GM23338 (cell line): ENCODE measurements at regions not wholly inside any gene's neighbourhood (a gene's known extent, or its start where the extent isn't known, plus 50 kb on each side); places are given as distances from the start of the nearest gene placed in this dataset.
"Not testable (repeated sequence)": the region's sequence is repeated elsewhere in the genome, so short reads cannot be mapped to it uniquely, and the experiment has no call there.

Source experiments
- ATAC-seq: fragments of 200-7000 bp; cut with Tn5 transposase; 3 replicates; pipeline ENCODE4 v1.9.1; 2020
- DNase-seq: peaks from one replicate; pipeline ENCODE4 v3.0.0-alpha.2; 2015; ENCODE audit warnings: low spot score
- H2AFZ ChIP-seq: fragments of 200-600 bp; sonication (generic); 2 replicates; pipeline ENCODE4 v1.8.0; 2016; ENCODE audit warnings: antibody characterized with exemption, mild to moderate bottlenecking, moderate library complexity
- H3F3A ChIP-seq: fragments of 200-600 bp; sonication (generic); replicated peaks from 2 replicates; pipeline ENCODE4 v1.8.0; 2017; ENCODE audit warnings: antibody characterized with exemption, mixed run types, low read depth
- H3K27ac ChIP-seq: fragments of 200-600 bp; sonication (generic); 2 replicates; pipeline ENCODE4 v1.6.1; 2016; ENCODE audit warnings: low read depth
- H3K27me3 ChIP-seq: fragments of 200-600 bp; sonication (generic); 2 replicates; pipeline ENCODE4 v1.8.0; 2016; ENCODE audit warnings: mild to moderate bottlenecking, mixed run types, moderate library complexity; ENCODE audit not compliant: insufficient read depth
- H3K36me3 ChIP-seq: fragments of 200-600 bp; sonication (generic); 2 replicates; pipeline ENCODE4 v1.8.0; 2016; ENCODE audit warnings: mild to moderate bottlenecking; ENCODE audit not compliant: insufficient read depth
- H3K4me1 ChIP-seq: fragments of 200-600 bp; sonication (generic); 2 replicates; pipeline ENCODE4 v1.8.0; 2016; ENCODE audit warnings: mild to moderate bottlenecking, moderate library complexity; ENCODE audit not compliant: insufficient read depth
- H3K4me2 ChIP-seq: fragments of 200-600 bp; sonication (generic); 2 replicates; pipeline ENCODE4 v1.7.1; 2017; ENCODE audit warnings: mixed run types
- H3K4me3 ChIP-seq: fragments of 200-600 bp; sonication (generic); 2 replicates; pipeline ENCODE4 v1.6.1; 2016; ENCODE audit warnings: mixed run types
- H3K79me2 ChIP-seq: fragments of 200-600 bp; sonication (generic); replicated peaks from 2 replicates; pipeline ENCODE4 v1.8.0; 2017; ENCODE audit warnings: mild to moderate bottlenecking; ENCODE audit not compliant: insufficient read depth
- H3K9me2 ChIP-seq: fragments of 200-600 bp; sonication (generic); 2 replicates; pipeline ENCODE4 v1.8.0; 2017; ENCODE audit not compliant: insufficient read depth
- H4K20me1 ChIP-seq: fragments of 200-600 bp; sonication (generic); replicated peaks from 2 replicates; pipeline ENCODE4 v1.8.0; 2017; ENCODE audit warnings: mild to moderate bottlenecking; ENCODE audit not compliant: insufficient read depth
- H3K27ac Mint-ChIP-seq: 2 replicates; pipeline ENCODE4 v1.8.0; 2020; ENCODE audit warnings: inconsistent platforms, mild to moderate bottlenecking, moderate library complexity, mixed read lengths
- H3K27me3 Mint-ChIP-seq: 3 replicates; pipeline ENCODE4 v1.8.0; 2022; ENCODE audit warnings: low read depth, mild to moderate bottlenecking, moderate library complexity, mixed read lengths, inconsistent platforms; ENCODE audit not compliant: insufficient read depth, poor library complexity
- H3K36me3 Mint-ChIP-seq: 3 replicates; pipeline ENCODE4 v1.8.0; 2021; ENCODE audit warnings: low read depth, mild to moderate bottlenecking, inconsistent platforms, moderate library complexity, mixed read lengths
- H3K4me1 Mint-ChIP-seq: 3 replicates; pipeline ENCODE4 v1.8.0; 2020; ENCODE audit warnings: mild to moderate bottlenecking, inconsistent platforms, mixed read lengths
- H3K4me3 Mint-ChIP-seq: 3 replicates; pipeline ENCODE4 v1.8.0; 2021; ENCODE audit warnings: moderate library complexity, mild to moderate bottlenecking, inconsistent platforms, mixed read lengths
- H3K9me3 Mint-ChIP-seq: 3 replicates; pipeline ENCODE4 v1.8.0; 2020; ENCODE audit warnings: moderate library complexity, mild to moderate bottlenecking, inconsistent platforms, mixed read lengths
- CTCF ChIP-seq, 2 experiments: fragments of 200-600 bp in 1 of 2; sonication (generic) in 1 of 2; conservative IDR thresholded peaks; 2 replicates each; pipeline versions ENCODE4 v1.5.1 to v1.6.1; 2016 to 2017; ENCODE audit warnings: antibody characterized with exemption in 2 of 2, low read depth in 2 of 2, mild to moderate bottlenecking in 2 of 2, moderate library complexity in 1 of 2
- ETS1 ChIP-seq: IDR thresholded peaks from 2 replicates; pipeline ENCODE4 v1.6.1; 2016; ENCODE audit warnings: antibody characterized with exemption
- EZH2 ChIP-seq: fragments of 200-600 bp; sonication (generic); IDR thresholded peaks from one replicate; pipeline ENCODE4 v1.8.0; 2017; ENCODE audit warnings: antibody characterized with exemption, mild to moderate bottlenecking, low read depth; ENCODE audit not compliant: unreplicated experiment
- EZH2phosphoT487 ChIP-seq: fragments of 200-600 bp; sonication (generic); IDR thresholded peaks from one replicate; pipeline ENCODE4 v1.8.1; 2018; ENCODE audit warnings: antibody characterized with exemption; ENCODE audit not compliant: unreplicated experiment
- JUNB ChIP-seq: IDR thresholded peaks from one replicate; pipeline ENCODE4 v1.6.1; 2016; ENCODE audit warnings: antibody characterized with exemption; ENCODE audit not compliant: unreplicated experiment
- NANOG ChIP-seq: IDR thresholded peaks from 2 replicates; pipeline ENCODE4 v1.6.1; 2016; ENCODE audit warnings: antibody characterized with exemption, borderline replicate concordance
- POLR2AphosphoS5 ChIP-seq: IDR thresholded peaks from 2 replicates; pipeline ENCODE4 v1.6.1; 2016; ENCODE audit warnings: antibody characterized with exemption, low read depth
- REST ChIP-seq: IDR thresholded peaks from one replicate; pipeline ENCODE4 v1.6.1; 2018; ENCODE audit warnings: antibody characterized with exemption; ENCODE audit not compliant: unreplicated experiment
- ZNF114 ChIP-seq: fragments of 250-450 bp; sonication (Bioruptor Pico); IDR thresholded peaks from 2 replicates; pipeline ENCODE4 v1.5.0; 2020; ENCODE audit warnings: mild to moderate bottlenecking, moderate library complexity
- ZNF331 ChIP-seq: fragments of 250-450 bp; sonication (Bioruptor Pico); IDR thresholded peaks from 2 replicates; pipeline ENCODE4 v1.5.0; 2020; ENCODE audit warnings: low read depth, mild to moderate bottlenecking, moderate library complexity

- no peak for TF ChIP-seq REST
- TF ChIP-seq POLR2AphosphoS5: no peak
- no peak for TF ChIP-seq EZH2phosphoT487
- TF ChIP-seq NANOG: no peak
- TF ChIP-seq CTCF (conservative IDR thresholded peaks at IDR 0.05; ENCODE audit: low read depth in 2 of 2): no peak
- TF ChIP-seq JUNB: no peak
These were observed 89.8 kb downstream of the TEX51 start (continued) for GRCh38 chr2:126988482-126988881.

GRCh38 chr2:126989064-126989463, 90.4 kb downstream of the TEX51 start:
- not testable (repeated sequence) for H3K36me3 ChIP-seq, H3K4me2 ChIP-seq, H3K36me3 Mint-ChIP-seq, H4K20me1 ChIP-seq, H2AFZ ChIP-seq, H3F3A ChIP-seq, H3K79me2 ChIP-seq, H3K4me3 ChIP-seq, ATAC-seq, H3K27me3 ChIP-seq, H3K9me2 ChIP-seq, H3K27ac ChIP-seq, H3K4me3 Mint-ChIP-seq, H3K27ac Mint-ChIP-seq, H3K9me3 Mint-ChIP-seq, H3K27me3 Mint-ChIP-seq, H3K4me1 Mint-ChIP-seq, H3K4me1 ChIP-seq, DNase-seq

GRCh38 chr2:126990200-126990599, 91.5 kb downstream of the TEX51 start:
- Histone ChIP-seq H2AFZ (no peak overlapping the region), H3K4me2 (no peak overlapping the region), H3K4me1 (no peaks in the 10 kb centered on the region), H3K79me2 (no peaks in the 10 kb centered on the region), H3K4me3 (no peak overlapping the region), H3K36me3 (no peaks in the 10 kb centered on the region), H3F3A (no peaks in the 10 kb centered on the region), H3K27ac (no peak overlapping the region), H3K9me2 (peaks cover 8% of the 10 kb centered on the region; the same call in 1 of the 2 replicates), H4K20me1 (no peaks in the 10 kb centered on the region), H3K27me3 (no peaks in the 10 kb centered on the region)
- no peak for DNase-seq
- H3K4me3 Mint-ChIP-seq: no peak overlapping the region
- H3K36me3 Mint-ChIP-seq: no peaks in the 10 kb centered on the region
- no peak for ATAC-seq
- H3K27ac Mint-ChIP-seq: no peak overlapping the region
- no peaks in the 10 kb centered on the region for H3K9me3 Mint-ChIP-seq
- peaks cover 3% of the 10 kb centered on the region for H3K27me3 Mint-ChIP-seq
- H3K4me1 Mint-ChIP-seq: no peaks in the 10 kb centered on the region
- TF ChIP-seq CTCF (conservative IDR thresholded peaks at IDR 0.05; ENCODE audit: low read depth in 2 of 2): no peak
- no peak for TF ChIP-seq POLR2AphosphoS5
- no peak for TF ChIP-seq ZNF114 (CRISPR knock-in tag)
- TF ChIP-seq NANOG: no peak
- no peak for TF ChIP-seq EZH2
- TF ChIP-seq EZH2phosphoT487: no peak
- TF ChIP-seq ETS1: no peak
- TF ChIP-seq ZNF331: no peak
- TF ChIP-seq JUNB: no peak
